ENCODE measurements at regions not wholly inside any gene's neighbourhood (a gene's known extent, or its start where the extent isn't known, plus 50 kb on each side); places are given as distances from the start of the nearest gene placed in this dataset.
A peak's percentile ranks its signal among the peaks of the same experiment; 100 is the strongest.
"Not testable (repeated sequence)": the region's sequence is repeated elsewhere in the genome, so short reads cannot be mapped to it uniquely, and the experiment has no call there.

DNA sequence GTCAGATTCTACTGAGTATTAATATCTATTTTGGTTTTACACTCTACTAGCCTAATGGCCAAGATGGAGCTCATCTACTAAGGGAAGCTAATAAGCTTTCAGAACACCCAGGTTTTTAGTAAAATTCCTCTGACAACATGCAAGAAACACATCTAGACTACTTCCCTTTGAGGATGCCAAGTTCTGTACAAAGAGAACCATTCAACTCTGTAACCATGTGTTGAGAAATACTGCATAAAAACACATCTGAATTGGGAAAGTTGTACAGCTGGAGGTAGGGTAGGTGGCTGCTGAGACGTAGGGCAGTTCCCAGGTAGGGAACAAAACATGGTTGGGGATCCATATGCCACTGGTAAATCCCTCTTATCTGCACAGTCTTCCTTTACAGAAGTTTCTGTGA lies 66.2 kb downstream of the SC5D start:
- no peak for DNase-seq (ENCODE audit: low spot score)

DNA sequence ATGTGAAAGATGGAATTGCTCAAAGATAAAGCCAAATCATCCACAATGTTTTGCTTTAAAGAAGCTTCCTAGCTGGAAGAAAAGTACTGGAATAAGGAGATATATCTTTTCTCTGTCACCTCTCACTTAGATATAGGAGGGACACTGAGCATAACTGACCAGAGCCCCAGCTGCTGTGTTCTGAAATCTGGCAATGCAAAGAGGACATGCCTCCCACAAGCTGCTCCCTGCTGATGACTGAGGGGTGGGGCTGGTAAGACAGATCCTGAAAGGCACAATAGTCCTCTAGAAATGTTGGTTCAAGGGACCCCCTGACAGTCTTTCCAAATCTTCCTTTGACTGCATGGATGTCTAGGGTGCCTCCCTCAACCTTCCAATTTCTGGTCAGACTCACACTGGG lies 67.0 kb downstream of the SC5D start:
- no peak for DNase-seq (ENCODE audit: low spot score)

DNA sequence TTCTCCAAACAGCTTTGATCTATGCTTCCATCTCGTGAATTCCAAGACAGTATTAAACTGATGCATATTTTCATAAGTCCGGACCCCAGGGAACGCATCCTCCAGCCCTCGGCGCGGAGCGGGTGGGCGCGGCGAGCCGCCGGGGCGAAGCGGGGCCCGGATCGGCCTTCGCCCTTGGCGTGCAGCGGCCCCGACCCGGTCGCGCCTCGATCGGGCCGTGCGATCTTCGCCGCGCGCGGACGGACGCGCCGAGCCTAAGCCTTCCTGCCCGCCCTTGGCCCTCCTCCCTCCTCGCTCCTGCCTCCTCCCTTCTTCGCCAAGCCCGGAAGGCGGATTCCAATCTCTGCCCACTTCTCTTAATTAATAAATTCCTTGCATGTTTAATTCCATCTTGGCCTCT lies 70.4 kb downstream of the SC5D start:
- DNase-seq (ENCODE audit: low spot score): not testable (repeated sequence)

DNA sequence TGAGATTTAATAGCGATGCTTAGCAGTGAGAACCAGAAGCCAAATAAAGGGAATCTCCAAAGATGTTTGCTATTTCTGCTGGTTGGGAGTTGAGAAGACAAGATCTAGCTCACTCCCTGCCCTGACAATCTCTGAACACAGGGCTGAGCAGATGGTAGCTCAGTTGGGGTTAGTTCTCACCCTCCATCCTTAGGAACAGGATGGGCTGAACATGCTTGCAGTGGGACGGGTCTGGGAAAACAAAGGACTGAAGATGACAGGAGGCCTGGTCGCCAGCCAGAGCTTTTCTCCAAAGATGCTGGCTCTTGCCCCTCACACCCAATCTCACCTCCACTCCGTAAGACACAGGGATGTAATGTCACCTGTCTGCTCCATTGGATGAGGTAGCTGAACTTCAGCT lies 72.7 kb downstream of the SC5D start:
- DNase-seq (ENCODE audit: low spot score): no peak

DNA sequence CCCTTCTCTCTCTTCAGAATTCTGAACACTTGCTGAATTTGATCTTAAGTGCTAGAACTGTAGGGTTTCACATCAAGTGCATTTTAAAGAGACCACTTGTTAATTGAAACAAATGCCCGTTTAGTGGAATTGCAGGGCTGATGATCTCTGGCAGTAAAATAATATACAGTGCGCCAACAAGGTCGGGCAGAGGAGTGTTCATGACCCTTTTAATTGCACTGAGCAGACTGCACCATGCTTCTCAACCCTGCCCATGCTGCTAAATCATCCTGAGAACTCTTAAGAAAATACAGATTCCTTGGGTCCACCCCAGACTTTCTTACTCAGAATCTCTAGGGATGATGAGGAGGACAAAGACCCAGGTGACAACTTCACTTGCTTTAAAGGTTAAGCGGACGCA lies 73.5 kb downstream of the SC5D start:
- DNase-seq (ENCODE audit: low spot score): no peak

DNA sequence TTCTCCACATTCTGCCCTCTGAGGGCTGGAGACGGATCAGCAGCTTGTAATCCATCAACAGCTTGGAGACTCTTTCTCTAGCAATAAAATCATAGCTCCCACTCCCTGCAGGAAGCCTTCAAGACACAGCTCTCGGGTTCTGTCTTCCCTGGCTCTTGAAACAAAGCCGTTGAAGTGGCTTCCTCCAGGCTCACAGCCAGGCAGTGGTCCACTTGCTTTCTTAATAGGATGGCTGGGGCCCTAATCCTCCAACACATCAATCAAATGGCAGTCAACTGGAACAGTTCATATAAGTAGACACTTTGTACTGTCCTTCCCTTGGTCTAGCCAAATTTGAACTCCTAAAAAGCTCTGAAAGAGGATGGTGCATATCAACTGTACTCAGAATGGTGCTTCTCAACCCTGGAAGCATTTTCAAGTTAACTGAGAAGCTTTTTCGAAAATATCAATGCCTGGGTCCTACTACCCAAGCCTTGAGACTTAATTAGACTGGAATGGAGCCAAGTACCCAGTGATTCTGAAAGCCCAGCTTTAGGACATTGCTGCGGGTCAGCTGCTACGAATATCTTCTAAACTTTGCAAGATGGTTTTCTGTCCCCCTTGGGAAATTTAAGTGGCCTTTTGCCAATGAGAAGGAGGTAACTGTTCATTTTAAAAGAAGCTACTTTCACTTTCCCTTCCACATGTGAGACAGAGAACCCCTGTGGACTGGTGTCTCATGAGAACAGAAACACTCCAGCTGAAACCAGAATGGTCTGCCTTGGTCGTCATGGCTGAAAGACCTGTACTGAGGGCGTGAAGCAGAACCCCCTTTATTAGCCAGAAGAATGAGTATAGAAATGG lies 74.7 kb downstream of the SC5D start:
- peak; percentile 10 for DNase-seq (ENCODE audit: low spot score)

DNA sequence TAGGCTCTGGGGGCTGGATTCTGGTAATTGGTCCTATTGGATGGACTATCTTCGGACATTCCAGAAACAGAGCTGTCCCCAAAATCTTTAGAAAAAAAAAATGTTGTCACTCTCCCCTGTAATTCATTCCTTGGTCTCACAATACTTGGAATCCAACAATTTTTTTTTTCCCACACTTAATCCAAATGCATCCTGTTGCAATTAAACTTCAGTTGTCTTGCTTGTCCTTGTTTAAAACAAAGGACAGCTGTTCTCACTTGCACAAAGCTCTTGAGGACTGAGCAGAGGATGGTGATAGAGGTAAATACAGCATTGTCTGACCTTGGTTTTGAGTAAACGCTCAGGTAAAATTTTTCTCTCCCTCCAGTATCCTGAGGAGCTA lies 75.3 kb downstream of the SC5D start:
- DNase-seq (ENCODE audit: low spot score): no peak

DNA sequence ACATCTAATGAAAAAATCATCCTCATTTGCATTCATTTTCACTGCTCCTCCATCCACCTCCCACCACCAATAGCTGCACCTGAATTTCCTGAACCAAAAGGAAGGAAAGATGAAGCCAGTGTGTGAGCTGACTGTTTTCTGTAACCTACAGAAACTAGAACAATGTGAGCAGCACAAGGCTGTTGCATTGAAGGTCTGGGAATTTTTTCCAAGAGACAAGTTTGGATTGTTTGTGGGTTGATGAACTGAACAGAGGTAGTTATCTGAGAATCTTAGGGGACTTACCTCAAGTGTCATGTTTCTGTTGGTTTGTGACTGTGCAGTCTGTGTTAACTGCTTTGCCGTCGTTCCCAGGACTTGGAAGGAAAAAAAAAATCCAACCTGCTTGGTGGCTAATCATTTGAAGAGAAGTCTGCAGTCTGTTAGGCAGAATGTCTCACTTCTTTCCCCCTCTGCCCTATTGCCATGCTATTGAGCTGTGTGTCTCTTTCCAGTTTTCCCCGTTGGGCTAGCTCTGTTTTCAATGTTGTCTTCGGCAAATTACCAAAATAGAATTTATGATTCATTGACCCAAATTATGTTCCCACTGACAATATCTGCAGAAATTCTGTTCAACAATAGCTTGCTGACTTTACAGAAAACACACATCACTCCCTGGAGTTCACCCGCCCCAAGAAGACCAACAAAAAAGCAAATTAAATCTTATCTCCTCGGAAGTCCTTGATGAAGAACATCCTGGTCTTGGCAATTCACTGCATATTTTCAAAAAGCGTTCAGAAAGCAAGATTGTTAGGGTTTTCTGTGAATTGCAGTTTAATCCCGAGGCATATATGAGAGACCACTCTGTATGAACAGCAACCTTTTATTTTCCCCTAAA lies 76.0 kb downstream of the SC5D start:
- no peak for DNase-seq (ENCODE audit: low spot score)

DNA sequence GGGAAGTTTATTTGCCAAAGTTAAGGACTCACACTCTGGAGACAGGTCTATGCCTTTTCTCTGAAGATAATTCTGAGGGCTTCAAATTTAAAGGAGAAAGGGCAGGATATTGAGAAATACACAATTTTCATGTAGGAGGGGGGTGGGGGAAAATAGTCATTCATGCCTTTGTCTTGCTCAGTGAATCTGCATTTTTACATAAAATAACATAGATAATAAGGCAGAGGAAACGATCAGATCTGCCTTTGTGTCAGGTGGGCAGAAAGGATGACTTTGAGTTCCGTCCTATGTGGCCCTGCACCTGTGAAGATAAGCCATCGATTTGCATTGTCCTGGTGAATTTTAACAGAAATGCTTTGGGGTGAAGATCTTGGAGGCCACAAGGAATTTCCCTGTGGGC lies 76.8 kb downstream of the SC5D start:
- no peak for DNase-seq (ENCODE audit: low spot score)

DNA sequence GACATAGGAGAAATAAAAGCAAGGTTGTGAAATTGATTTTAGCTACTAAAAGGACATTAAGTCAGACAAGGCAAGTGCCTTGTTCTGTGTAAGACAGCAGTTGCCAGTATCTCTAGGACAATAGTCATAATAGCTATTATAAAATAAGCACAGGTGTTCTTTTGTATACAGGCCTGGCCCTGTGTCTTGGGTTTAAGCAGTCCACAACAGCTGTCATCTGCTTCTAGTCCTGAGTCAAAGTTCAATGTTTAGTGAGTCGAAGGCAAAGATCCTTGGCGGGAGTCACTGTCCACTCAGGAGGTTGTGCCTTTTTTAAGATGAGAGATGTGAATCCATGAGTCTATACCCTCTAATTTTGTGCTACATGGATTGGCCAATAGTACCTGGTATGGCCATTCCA lies 79.5 kb downstream of the SC5D start:
- DNase-seq (ENCODE audit: low spot score): no peak

DNA sequence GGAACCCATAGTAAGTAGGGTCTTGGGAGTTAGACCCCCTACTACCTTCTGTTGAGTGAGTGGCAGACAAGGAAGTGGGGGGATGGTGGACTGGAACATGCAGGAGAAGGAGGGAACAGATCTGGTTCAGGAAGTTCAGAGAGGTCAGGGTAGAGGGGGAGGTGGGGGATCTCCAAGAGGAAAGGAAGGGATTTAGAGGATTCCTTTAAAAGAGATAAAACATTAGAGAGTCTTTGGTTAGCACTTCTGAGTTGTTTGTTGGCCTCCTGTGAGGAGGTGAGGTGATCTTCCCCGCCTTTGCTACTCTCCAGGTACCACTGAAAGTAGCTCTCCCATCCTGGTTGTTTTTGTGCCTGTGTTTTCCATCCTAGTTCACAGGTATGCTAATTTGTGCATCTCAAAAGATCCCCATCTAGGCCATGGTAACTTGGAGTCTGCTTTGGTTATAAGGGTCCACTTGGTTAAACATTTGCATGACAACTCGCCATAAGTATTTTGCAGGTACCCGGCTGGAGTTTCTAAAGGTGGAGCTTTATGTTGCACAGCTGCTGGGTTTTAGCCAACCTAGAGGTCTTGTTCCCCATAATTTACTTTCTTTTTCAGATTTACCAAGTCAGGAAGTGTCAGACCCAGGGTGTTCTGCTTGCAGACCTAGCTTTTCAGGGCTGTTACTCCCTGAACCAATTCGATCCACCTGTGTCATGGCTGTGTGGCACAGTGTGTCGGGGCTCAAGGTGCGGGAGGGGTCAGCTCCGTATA lies 79.3 kb upstream of the SORL1 start:
- DNase-seq (ENCODE audit: low spot score): no peak

DNA sequence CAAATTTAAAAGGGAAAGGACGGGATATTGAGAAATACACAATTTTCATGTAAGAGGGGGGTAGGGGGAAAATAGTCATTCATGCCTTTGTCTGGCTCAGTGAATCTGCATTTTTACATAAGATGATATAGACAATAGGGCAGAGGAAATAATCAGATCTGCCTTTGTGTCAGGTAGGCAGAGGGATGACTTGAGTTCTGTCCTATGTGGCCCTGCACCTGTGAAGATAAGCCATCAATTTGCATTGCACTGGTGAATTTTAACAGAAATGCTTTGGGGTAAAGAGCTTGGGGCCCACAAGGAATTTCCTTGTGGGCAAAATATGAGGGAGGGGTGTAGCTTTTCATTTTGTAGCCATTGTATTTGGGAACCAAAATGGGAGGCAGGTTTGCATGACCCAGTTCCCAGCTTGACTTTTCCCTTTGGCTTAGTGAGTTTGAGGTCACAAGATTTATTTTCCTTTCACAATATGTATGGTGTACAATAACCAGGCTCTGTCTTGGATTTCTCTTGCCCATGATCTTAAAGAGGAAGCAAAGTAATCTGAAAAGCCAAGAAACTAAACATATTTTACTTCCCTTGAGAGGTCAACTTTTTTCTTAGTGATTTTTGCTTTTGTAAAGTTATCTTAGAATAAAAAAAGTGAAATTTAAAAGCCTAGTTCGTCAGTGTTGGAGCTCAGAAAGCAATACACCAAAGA lies 77.7 kb upstream of the SORL1 start:
- DNase-seq (ENCODE audit: low spot score): no peak

DNA sequence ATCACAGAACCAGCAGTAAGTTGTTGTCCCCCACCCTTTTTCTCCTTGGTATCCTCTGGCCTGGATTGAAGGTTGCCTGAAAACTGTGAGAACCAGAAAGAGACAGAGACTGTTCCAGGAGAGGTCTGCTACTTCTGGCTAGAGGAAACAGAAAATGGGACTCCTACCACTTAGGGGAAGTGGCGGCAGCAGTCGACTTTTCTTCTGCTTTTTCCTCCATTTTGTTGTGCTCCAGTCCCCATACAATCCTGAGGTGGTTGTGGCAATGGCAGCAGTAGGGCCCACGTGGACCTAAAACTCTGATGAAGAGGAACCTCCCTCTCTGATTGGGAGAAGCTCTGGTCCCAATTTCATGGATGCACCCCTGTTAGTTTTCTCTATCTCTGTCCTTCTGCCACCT lies 76.0 kb upstream of the SORL1 start:
- no peak for DNase-seq (ENCODE audit: low spot score)

DNA sequence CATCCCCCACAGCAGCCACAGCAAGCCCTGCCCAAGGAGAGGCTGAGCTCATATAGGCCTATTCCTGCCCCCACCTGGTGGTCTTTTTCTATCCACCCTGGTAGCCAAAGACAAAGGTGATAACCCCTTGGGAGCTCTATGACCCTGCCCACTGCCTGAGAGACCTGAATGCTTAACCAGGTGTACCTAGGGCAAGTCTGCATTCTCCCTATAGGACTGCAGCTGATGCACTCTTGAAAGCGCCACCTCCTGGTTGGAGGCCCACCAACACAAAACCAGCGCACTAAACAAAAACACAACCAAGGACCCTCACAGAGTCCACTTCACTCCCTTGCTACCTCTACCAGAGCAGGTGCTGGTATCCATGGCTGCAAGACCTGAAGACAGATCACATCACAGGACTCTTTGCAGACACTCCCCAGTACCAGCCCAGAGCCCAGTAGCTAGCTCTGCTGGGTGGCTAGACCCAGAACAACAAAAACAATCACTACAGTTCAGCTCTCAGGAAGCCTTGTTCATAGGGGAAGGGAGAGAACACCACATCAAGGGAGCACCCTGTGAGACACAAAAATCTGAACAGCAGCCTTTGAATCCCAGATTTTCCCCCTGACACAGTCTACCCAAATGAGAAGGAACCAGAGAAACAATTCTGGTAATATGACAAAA lies 72.8 kb upstream of the SORL1 start:
- DNase-seq (ENCODE audit: low spot score): peak; percentile 4

DNA sequence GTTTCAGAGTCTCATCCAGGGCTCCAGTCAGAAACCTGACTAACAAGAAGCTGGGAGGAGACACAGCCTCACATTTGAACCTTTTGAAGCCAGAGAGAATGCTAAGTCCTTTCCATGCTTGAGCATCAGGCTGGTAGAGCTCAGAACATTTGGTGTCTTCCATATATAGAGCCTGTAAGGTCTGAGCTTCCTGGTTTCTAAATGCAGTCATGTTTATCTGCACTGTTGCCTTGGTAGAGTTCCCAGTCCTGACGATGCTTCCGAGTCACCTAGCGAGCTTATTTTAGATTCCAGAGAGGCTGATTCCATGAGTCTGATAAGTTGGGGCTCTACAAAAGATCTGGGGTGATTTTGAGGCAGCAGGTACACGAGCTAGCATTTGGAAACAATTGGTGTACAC lies 68.4 kb upstream of the SORL1 start:
- no peak for DNase-seq (ENCODE audit: low spot score)

DNA sequence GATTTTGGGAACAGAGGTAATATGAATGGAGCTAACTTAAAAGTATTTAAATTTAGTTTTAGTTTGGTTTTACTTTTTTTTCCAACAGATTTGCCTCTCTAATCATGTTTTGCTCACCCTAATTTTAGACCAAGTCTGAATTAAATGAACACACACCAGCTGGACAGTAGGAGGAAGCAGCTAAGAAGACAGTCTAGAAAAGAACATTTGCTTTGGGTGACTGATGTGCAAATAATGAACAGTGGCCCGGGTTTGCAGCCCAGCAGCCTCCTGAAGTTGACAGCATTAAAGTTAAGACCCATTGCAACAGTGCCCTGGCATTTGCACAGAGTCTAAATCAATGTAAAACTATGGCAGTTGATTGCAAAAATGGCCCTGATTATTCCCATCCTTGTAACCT lies 66.4 kb upstream of the SORL1 start:
- DNase-seq (ENCODE audit: low spot score): no peak

Measured in SW480 (cell line).